Astrocyte (in vitro differentiated cells and primary cell): ENCODE measurements at regions not wholly inside any gene's neighbourhood (a gene's known extent, or its start where the extent isn't known, plus 50 kb on each side); places are given as distances from the start of the nearest gene placed in this dataset.

Experiments
- DNase-seq: peaks from one replicate; pipeline ENCODE4 v3.0.0-alpha.2; 2010; ENCODE audit warnings: low read depth
- FAIRE-seq: peaks from 2 replicates; lab custom pipeline; 2011; peaks lifted over from hg19 to GRCh38; lab: Jason Lieb, UNC
- H2AFZ ChIP-seq: 2 replicates; pipeline ENCODE4 v1.6.0; 2012; ENCODE audit warnings: low read depth, low read length, inconsistent platforms
- H3K27ac ChIP-seq: 2 replicates; pipeline ENCODE4 v1.5.1; 2011; ENCODE audit warnings: low read depth, low read length, inconsistent platforms
- H3K27me3 ChIP-seq: 2 replicates; pipeline ENCODE4 v1.6.0; 2011; ENCODE audit warnings: low read length, inconsistent platforms; ENCODE audit not compliant: insufficient read depth
- H3K36me3 ChIP-seq: 2 replicates; pipeline ENCODE4 v1.5.1; 2011; ENCODE audit warnings: low read length, inconsistent platforms; ENCODE audit not compliant: insufficient read depth
- H3K4me1 ChIP-seq: 2 replicates; pipeline ENCODE4 v1.5.1; 2011; ENCODE audit warnings: low read length, inconsistent platforms; ENCODE audit not compliant: insufficient read depth
- H3K4me2 ChIP-seq: 2 replicates; pipeline ENCODE4 v1.6.0; 2012; ENCODE audit warnings: low read length, inconsistent platforms
- H3K4me3 ChIP-seq: 2 replicates; pipeline ENCODE4 v1.5.1; 2011; ENCODE audit warnings: low read depth, mild to moderate bottlenecking, low read length, inconsistent platforms; ENCODE audit not compliant: insufficient read depth
- H3K79me2 ChIP-seq: 2 replicates; pipeline ENCODE4 v1.6.0; 2012; ENCODE audit warnings: mild to moderate bottlenecking, low read length, inconsistent platforms; ENCODE audit not compliant: insufficient read depth
- H3K9ac ChIP-seq: 2 replicates; pipeline ENCODE4 v1.6.0; 2012; ENCODE audit warnings: mild to moderate bottlenecking, low read length, inconsistent platforms
- H3K9me3 ChIP-seq: 2 replicates; pipeline ENCODE4 v1.5.1; 2012; ENCODE audit warnings: low read depth, mild to moderate bottlenecking, low read length, inconsistent platforms; ENCODE audit not compliant: insufficient read depth
- H4K20me1 ChIP-seq: 2 replicates; pipeline ENCODE4 v1.6.0; 2012; ENCODE audit warnings: low read length, inconsistent platforms; ENCODE audit not compliant: insufficient read depth
- H3K27ac Mint-ChIP-seq: one replicate; pipeline ENCODE4 v1.8.0; 2021; ENCODE audit warnings: mild to moderate bottlenecking, mixed read lengths; ENCODE audit not compliant: unreplicated experiment
- H3K27me3 Mint-ChIP-seq: one replicate; pipeline ENCODE4 v1.8.0; 2021; ENCODE audit warnings: low read depth, mixed read lengths; ENCODE audit not compliant: unreplicated experiment
- H3K36me3 Mint-ChIP-seq: one replicate; pipeline ENCODE4 v1.8.0; 2021; ENCODE audit warnings: low read depth, mixed read lengths; ENCODE audit not compliant: unreplicated experiment
- H3K4me1 Mint-ChIP-seq: one replicate; pipeline ENCODE4 v1.8.0; 2021; ENCODE audit warnings: low read depth, mixed read lengths; ENCODE audit not compliant: unreplicated experiment
- H3K4me3 Mint-ChIP-seq: one replicate; pipeline ENCODE4 v1.8.0; 2021; ENCODE audit warnings: mild to moderate bottlenecking, moderate library complexity, mixed read lengths; ENCODE audit not compliant: unreplicated experiment
- H3K9me3 Mint-ChIP-seq: one replicate; pipeline ENCODE4 v1.8.0; 2021; ENCODE audit warnings: mild to moderate bottlenecking, mixed read lengths; ENCODE audit not compliant: unreplicated experiment
- EZH2 ChIP-seq: IDR thresholded peaks from 2 replicates; pipeline ENCODE4 v1.6.1; 2012; ENCODE audit warnings: mild to moderate bottlenecking, low read length, inconsistent platforms; ENCODE audit not compliant: insufficient read depth
- TF ChIP-seq, protein P1 (sequence below): IDR thresholded peaks from 2 replicates; pipeline ENCODE4 v1.5.1; 2011; ENCODE audit warnings: low read depth, mild to moderate bottlenecking, inconsistent platforms, low read length, moderate library complexity; ENCODE audit not compliant: insufficient read depth

DNA sequence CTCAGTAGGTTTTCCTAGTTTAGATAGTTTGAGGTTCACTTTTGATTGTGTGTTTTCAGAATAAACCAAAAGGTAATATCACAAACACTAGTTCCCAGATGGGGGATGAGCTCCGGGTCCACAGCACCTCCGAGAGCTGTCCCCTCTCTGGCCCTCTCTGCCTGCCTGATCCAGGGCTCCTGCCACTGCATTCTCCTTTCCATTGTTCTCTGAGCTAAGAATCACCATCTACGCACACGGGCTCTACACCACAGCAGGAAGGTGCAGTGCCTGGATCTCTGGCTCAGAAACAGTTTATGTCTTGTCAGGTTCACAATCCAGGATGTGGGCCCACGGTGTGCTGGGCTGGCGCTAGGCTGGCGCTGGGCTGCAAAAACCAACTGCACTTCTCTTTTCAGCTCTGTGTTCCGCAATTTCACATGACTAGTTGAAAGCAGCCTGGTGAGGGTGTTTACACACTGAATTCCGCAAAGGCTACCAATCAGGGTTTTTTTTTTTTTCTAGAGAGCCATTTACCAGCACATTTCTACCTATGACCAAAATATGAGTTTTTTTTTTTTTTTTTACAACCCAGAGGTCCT is 167.5 kb downstream of the SOD2 start:
- no peaks in the 10 kb centered on the region for H4K20me1 ChIP-seq
- peaks cover 21% of the 10 kb centered on the region for H3K27me3 Mint-ChIP-seq
- H3K27me3 ChIP-seq, result no peaks in the 10 kb centered on the region
- H3K9ac ChIP-seq, result no peak overlapping the region
- no peak overlapping the region for H3K4me3 ChIP-seq
- no peak overlapping the region for H3K27ac ChIP-seq
- no peaks in the 10 kb centered on the region for H3K9me3 Mint-ChIP-seq
- H3K9me3 ChIP-seq, result no peaks in the 10 kb centered on the region
- no peaks in the 10 kb centered on the region for H3K4me1 ChIP-seq
- no peak for DNase-seq
- no peak overlapping the region for H3K27ac Mint-ChIP-seq
- TF ChIP-seq, protein P1, sequence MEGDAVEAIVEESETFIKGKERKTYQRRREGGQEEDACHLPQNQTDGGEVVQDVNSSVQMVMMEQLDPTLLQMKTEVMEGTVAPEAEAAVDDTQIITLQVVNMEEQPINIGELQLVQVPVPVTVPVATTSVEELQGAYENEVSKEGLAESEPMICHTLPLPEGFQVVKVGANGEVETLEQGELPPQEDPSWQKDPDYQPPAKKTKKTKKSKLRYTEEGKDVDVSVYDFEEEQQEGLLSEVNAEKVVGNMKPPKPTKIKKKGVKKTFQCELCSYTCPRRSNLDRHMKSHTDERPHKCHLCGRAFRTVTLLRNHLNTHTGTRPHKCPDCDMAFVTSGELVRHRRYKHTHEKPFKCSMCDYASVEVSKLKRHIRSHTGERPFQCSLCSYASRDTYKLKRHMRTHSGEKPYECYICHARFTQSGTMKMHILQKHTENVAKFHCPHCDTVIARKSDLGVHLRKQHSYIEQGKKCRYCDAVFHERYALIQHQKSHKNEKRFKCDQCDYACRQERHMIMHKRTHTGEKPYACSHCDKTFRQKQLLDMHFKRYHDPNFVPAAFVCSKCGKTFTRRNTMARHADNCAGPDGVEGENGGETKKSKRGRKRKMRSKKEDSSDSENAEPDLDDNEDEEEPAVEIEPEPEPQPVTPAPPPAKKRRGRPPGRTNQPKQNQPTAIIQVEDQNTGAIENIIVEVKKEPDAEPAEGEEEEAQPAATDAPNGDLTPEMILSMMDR, result no peak
- no peak for TF ChIP-seq EZH2
- no peak overlapping the region for H3K4me3 Mint-ChIP-seq
- no peaks in the 10 kb centered on the region for H3K79me2 ChIP-seq
- H3K4me1 Mint-ChIP-seq, result no peaks in the 10 kb centered on the region
- no peak for FAIRE-seq
- H3K4me2 ChIP-seq, result no peak overlapping the region
- no peaks in the 10 kb centered on the region for H3K36me3 ChIP-seq
- H2AFZ ChIP-seq, result no peak overlapping the region
- H3K36me3 Mint-ChIP-seq, result no peaks in the 10 kb centered on the region

DNA sequence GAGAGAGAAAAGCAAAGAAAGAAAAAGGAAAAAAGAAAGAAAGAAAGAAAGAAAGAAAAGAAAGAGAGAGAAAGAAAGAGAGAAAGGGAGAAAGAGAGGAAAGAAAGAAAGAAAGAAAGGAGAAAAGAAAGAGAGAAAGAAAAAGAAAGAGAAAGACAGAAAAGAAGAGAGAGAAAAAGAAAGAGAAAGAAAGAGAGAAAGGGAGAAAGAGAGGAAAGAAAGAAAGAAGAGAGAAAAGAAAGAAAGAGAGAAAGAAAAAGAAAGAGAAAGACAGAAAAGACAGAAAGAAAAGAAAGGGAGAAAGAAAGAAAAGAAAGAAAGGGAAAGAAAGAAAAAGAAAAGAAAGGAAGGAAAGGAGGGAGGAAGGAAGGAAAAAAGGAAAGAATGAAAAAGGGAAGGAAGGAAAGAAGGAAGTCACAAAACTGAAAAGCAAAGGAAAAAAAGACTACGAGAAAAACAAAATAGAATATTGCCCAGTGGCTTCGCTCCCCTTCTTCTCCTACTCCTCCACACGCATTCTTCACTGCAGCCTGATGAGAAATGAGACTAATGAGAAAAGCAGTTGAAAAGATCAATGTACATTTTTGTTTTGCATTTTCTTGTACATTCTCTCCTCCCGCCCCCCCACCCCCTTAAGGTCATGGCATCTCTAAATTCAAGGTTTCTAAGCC is 170.0 kb downstream of the SOD2 start:
- H3K4me3 ChIP-seq, result no peak overlapping the region
- H3K9me3 Mint-ChIP-seq, result peaks cover 2% of the 10 kb centered on the region
- H3K9ac ChIP-seq, result no peak overlapping the region
- no peak overlapping the region for H3K4me3 Mint-ChIP-seq
- peaks cover 26% of the 10 kb centered on the region for H3K27me3 Mint-ChIP-seq
- no peaks in the 10 kb centered on the region for H3K79me2 ChIP-seq
- no peak overlapping the region for H3K4me2 ChIP-seq
- H3K27ac Mint-ChIP-seq, result no peak overlapping the region
- no peaks in the 10 kb centered on the region for H3K4me1 Mint-ChIP-seq
- DNase-seq, result no peak
- no peaks in the 10 kb centered on the region for H3K4me1 ChIP-seq
- no peaks in the 10 kb centered on the region for H3K36me3 Mint-ChIP-seq
- no peaks in the 10 kb centered on the region for H4K20me1 ChIP-seq
- no peaks in the 10 kb centered on the region for H3K36me3 ChIP-seq
- H3K27me3 ChIP-seq, result no peaks in the 10 kb centered on the region
- no peak overlapping the region for H2AFZ ChIP-seq
- FAIRE-seq, result no peak
- H3K9me3 ChIP-seq, result no peaks in the 10 kb centered on the region
- H3K27ac ChIP-seq, result no peak overlapping the region
- TF ChIP-seq EZH2, result no peak
- TF ChIP-seq, protein P1, result no peak

DNA sequence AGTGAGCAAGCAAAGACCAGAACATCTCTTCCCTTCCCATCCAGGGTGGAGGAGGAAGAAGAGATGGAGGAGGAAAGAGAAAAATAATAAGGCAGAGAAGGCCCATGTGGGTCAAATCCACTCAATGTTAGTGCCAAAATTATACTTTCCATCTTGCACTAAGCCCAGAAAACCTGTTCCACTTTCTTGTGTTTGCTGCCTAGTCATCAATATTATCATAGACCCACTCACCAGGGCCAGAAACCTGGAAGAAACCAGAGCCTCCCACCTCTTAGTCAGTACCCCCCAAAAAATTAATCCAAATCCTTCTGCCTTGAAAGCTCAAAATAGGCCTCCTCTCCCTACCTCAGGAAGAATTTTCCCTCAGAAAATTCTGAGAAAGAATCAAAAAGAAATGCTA is 171.1 kb downstream of the SOD2 start:
- no peak overlapping the region for H3K27ac ChIP-seq
- H3K4me3 ChIP-seq, result no peak overlapping the region
- FAIRE-seq, result no peak
- no peak for TF ChIP-seq EZH2
- TF ChIP-seq, protein P1, result no peak
- no peaks in the 10 kb centered on the region for H3K36me3 ChIP-seq
- H3K27me3 ChIP-seq, result no peaks in the 10 kb centered on the region
- H2AFZ ChIP-seq, result no peak overlapping the region
- peaks cover 4% of the 10 kb centered on the region for H3K9me3 Mint-ChIP-seq
- no peaks in the 10 kb centered on the region for H3K4me1 Mint-ChIP-seq
- H3K36me3 Mint-ChIP-seq, result no peaks in the 10 kb centered on the region
- DNase-seq, result no peak
- H3K79me2 ChIP-seq, result no peaks in the 10 kb centered on the region
- H3K27me3 Mint-ChIP-seq, result peaks cover 35% of the 10 kb centered on the region
- H4K20me1 ChIP-seq, result no peaks in the 10 kb centered on the region
- no peaks in the 10 kb centered on the region for H3K4me1 ChIP-seq
- no peak overlapping the region for H3K4me3 Mint-ChIP-seq
- no peak overlapping the region for H3K9ac ChIP-seq
- no peaks in the 10 kb centered on the region for H3K9me3 ChIP-seq
- no peak overlapping the region for H3K27ac Mint-ChIP-seq
- no peak overlapping the region for H3K4me2 ChIP-seq
